NCI-H1092 (cell line): ENCODE measurements at regions not wholly inside any gene's neighbourhood (a gene's known extent, or its start where the extent isn't known, plus 50 kb on each side); places are given as distances from the start of the nearest gene placed in this dataset.

Source experiments
- DNase-seq: peaks from one replicate; lab custom pipeline; 2025; lab: John Stamatoyannopoulos, UW

DNA sequence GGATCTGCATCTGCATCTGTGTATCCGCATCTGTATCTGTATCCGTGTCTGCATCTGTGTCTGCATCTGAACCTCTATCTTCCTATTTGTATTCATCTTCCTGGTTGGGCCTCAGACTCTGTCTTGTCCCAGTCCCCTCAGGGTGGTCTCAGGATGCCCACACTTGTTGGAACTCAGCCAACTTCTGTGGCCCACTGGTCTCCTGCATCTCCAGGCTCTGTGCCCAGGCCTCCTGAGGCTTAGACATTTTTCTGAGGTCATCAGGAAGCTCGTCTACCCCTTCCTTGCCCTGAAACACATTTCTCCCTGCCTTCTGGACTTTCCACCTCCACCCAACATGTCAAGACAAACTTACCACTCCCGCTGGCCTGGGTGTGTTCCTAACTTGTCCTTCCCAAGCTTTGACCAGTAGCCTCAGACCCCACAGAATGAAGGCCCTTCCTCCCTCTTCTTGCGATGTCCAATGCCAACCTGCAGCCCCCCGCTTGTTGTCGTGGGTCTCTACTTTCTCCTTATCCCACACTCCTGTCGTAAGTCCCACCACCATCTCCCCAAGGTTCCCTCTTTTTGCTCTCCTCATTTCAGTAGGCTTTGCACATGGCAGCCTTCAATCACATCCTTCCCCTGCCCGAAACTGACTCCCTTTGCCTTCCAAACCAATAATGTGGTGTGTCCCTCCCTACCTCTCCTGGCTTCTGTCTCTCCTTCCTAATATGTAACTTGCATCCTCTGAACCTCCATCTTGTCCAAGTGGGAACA, 176.5 kb downstream of the DLL1 start:
- no peak for DNase-seq

DNA sequence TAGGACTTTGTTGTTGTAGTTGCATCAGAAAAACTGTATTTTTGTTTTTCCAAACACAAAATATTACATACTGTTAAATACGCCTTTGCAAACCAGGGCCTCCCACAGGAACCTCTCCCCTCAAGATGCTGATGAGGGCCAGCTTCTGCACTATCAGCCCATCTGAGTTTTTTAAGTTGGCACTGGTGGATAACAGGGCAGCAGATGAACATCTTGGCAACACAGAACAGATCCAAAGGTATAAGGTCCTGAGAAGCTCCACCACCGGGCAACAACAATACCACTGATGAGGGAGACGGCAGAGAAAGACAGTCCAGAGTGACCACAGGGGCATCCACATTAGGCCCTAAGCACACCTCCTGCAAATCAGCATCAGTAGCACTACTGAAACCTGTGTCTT, 177.7 kb downstream of the DLL1 start:
- DNase-seq: no peak

DNA sequence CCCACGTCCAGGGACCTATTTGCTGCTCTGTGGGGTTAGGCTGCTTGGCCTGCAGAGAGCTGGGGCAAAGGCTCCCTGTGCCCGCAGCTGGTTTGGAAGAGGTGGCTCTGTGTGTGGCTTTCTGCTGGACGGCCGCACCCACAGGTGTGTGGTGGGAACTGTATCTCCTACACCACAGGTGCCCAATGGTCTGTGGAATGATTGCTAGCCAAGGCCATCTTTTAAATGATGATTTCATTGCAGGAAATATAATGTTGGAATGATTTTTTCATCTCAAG, 178.4 kb downstream of the DLL1 start:
- DNase-seq: no peak

DNA sequence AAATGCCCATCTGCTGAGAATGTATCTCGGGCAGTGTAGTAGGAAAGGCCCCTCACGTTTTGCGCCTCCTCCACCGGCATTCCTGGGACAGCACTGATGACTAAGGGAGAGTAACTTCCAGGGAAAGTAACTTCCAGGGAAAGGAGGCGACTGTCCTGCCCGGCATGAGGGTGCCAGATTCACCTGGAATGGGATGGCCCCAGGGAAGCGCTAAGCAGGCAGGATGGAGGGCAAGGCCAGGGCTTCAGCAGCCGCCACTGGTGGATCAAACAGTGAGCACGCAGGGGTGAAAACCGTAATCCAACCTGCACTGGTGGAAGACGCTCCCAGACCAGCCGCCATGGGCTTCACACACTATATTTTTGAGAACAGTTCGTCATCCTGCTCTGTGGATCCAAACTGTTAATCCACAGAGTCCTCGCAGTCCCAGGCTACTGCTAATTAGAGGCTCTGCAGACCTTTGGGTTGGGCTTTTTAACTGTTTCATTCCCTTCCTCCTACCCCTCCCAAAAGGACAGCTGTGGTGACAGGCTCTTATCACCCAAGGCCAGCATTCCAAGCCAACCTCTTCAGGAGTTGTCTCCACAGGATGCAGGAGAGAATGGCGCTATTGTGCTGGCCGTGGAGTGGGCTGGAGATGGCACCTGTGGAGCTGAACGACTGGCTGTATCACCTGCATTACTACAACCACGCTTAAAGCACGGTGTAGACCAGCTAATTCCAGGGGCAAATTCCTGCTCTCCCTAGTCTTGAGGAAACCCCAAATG, 178.9 kb downstream of the DLL1 start:
- no peak for DNase-seq

DNA sequence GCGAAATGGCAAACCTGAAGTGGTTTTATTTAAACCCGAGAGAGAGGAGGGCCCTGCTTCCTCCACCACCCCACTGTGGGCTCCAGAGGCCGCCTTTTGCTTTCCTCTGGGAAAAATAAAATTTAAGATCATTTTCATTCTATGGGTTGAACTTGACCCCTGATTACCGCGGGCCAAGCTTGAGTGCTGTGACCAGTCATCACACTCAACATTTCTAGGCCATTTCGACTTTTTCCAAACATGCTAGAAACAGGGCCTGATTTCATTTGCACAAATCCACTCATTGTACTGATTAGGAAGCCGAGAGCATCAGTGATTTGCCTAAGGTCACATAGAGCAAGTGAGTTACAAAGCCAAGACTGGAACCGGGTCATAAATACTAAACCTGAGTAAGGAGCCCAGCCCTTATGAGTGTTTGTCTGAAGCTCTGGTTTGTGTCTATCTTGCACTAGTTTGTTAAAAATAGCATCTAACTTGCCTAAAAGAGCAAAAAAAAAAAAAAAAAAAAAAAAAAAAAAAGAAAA, 179.7 kb downstream of the DLL1 start:
- DNase-seq: no peak

DNA sequence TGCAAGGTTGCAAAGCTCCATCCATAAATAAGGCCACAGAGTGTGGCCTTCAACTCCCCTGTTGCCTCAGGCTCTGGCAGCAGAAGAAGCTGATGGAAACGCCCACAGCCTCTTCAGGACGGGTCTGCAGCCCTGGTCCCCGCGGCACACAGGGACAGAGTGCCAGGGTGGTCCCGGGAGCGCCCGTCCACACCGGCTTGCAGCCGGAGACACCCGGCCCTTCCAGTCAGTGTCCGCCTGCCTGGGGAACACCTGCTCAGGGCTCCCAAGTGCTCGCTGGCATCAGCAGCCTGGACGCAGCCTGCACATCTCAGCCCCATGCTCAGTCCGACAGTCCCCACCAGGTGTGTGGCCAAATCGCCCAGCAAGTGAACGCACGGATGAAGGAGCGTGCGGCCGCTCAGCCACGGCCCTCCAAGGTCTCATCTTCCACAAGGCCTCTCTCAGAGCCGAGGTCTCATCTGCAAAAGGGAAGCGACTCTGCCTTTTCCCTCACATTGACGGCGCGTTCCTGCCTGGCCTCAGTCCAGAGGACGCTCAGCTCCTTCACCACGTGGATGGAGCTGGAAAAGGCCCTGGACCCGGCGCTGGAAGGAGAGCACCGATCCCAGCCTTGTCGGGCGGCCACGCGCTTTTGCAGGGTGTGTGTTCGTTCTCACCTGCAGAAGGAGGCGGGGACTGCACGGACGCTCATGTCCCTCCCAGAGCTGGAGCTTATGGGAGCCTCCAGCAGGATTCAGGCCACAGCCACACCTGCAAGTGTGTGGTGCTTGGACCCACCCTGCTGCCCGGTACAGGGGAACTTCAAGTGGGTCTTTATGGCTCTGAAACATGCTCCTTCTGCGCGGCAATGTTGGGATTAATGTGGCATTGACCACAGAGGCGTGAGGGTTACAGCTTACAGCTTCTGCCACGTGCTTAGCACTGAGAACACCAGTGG, 180.4 kb downstream of the DLL1 start:
- no peak for DNase-seq

DNA sequence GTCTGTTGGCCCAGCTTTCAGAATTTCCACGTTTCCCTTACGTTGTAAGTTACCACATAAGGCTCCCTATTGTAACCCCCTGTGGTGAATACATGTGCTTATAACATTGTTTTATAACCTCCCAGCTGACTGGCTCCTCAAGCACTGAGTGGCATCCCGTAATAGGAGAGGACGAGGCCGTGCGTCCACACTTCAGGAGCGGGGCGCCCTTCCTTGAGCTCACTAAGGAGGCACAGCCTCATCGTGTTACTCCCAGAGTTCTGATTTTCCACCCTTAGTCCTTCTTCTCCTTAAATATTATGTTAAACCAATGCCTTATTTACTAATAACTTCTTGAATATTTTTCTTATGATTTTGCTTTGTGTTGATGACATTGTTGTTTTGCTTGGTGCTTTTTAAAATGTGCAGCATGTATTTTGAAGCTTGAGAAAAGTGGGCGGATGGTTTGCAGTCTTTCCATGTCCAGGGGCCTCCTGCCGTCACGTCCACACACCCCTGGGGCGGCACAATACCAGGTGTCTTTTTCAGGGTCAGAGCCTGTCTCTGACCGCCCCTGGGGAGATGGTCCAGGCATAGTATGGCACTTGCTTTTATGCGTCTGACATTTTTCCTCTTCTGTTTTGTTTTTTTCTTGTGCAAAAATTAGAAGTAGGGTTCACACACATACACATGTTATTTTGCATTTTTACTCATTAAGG, 181.8 kb downstream of the DLL1 start:
- no peak for DNase-seq

DNA sequence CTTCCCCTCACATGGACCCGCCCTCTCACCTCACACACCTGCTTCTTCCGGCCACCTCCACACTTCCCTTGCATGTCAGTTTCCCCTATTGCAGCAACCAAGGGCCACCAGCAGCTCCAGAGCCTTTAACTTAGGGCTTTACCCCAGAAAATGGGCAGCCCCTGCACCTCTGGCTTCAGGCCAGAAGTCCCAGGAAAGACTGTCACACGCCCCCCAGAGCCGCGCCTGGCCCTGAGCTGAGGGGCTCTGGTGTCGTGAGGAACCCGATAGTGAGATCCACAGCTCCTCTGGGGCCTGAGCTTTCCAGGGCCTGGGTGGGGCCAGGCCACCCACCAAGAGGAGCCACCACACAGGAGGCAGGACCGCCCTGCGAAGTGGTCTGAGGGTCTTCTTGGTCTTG, 182.4 kb downstream of the DLL1 start:
- DNase-seq: no peak

DNA sequence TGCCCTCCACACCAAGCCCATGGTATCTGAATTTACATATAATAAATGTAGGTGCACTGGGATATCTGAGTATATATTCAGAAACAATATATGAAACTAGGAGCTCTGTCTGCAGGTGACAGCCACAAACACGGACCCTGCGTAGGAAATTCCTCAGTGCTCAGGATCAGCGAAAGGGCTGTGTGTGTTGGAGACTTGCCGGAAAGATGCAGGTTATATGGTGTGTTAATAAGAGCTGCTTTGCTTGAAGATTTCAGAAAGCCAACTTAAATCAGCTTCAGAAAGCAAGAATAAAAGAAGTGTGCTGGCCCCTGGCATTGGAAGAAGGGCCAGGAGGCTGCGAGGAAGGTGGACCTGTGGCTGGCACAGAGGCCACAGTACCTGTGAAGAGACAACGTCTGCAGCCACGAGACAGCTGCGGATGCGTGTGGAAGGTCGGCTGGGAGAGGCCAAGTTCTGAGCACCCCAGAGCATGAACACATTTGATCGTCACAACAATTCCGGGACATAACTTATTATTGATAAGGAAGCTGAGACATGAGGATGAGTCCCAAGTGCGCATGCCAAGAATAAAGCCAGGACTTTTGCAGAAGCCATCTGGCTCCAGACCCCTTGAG, 183.2 kb downstream of the DLL1 start:
- no peak for DNase-seq

DNA sequence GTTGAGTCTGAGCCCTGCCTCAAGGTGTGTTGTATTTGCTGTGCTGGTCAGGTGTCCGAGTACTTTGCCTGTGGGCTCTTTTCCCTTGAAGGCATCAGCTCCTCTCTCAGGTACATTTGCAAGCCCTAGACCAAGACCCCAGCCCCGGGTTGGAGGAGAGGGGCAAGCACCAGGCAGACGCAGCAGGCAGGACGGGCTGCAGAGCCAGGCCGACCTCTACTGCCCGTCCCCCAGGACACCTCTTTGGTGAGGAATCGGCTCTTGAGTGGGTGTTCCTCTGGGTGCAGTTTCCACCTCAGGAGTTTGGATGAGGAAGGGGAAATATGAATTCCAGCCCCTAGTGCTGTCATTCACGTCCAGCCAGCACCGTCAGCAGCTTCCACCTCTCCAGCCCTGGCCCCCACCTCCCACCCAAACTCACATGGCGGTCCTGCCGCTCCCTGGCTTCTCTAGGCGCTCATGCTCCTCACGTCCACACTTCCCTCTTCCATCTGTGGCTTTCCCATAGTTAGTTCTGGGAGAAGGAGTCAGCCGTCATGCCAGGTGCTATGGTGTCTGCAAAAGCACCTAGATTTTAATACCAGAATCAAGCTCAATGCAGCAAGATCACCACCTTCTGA, 183.9 kb downstream of the DLL1 start:
- DNase-seq: no peak

DNA sequence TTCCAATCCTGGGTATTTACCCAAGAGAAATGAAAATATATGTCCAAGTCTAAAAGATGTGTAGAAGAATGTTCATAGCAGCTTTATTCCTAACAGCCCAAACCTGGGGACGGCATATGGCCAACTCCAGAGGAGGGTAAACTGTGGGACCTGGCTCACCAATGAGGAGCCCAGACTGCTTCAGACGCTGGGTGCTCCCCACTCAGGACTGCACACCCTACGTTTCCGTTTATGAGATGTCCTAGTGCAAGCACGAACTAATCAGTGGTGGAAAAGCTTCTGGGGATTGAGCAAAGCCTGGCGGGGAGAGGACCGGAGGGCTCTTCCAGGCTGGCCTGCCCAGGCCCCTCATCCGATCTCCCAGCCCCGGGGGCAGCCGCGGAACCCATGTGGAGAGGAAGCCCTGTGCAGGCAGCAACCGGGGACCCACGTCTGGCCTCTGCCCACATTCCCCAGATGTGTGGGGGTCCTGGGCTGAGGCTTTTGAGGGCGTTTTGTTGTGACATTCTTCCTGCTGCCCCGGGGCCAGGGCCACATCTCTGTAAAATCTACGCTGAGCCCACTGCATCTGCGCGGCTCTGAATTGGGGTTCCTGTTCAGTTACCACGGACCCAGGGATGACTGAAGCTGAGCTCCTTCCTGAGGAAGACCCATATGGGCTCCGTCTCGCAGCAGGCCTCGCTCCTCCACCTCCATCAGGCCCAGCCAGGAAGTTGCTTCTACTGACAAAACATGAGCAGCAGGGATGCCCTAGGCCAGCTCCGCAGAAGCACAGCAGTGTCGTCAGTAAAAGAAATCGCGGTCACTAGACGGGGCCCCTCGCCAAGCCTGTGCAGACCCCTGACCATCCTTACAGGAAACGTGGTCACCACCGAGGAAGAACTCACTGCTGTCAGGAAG, 188.0 kb downstream of the DLL1 start:
- DNase-seq: no peak

DNA sequence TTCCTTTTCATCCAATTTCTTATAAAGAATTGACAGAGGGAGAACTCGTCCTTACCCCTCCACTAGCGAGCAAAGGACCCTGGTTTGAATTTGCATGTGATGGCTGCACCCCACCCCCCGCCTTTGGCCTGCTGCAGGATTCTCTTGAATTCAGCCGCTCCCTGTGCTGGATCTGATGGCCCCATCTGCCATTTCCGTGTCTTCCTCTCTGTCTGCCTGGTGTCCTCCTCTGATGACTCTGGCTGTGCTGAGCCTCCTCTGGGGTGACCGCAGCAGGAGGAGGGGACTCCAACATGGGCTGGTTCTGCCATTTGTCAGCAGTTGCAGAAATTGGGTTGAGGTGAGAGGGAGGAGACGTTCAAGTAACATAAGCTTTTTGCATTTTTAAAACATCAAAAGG, 188.8 kb downstream of the DLL1 start:
- no peak for DNase-seq

DNA sequence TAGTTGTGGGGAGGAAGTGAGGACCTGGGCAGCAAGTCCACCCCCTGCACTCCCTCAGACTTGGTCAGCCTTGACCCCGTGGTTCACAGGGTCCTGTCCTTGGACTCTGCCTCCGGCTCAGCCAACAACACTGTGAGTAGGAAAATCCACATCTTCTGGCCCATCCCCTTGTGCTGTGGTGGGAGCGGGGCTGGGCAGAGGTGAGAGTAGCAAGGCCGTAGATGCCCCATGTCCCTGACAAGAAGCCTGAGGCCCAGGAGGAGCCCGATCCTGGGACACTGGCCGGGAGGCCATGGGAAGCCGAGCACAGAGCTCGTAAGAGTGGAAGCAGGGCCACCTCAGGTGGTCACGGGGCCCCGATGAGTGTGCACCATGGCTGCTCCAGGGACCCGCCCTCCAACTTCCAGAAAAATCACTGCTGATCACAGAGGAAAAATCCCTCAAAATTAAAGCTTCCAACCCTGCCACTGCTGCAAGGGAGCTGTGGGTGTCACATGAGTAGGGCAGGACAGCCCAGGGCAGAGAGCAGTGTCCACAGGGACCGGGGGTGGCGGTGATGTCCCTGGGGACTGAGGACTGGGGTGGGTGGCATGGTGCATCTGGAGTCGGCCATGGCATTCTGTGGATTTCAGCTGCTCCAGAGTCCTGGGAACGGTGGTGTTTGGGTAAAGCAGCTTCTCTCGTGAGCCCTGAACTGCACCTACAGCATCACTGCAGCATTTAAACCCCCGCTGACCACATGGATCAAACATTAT, 189.4 kb downstream of the DLL1 start:
- DNase-seq: no peak

DNA sequence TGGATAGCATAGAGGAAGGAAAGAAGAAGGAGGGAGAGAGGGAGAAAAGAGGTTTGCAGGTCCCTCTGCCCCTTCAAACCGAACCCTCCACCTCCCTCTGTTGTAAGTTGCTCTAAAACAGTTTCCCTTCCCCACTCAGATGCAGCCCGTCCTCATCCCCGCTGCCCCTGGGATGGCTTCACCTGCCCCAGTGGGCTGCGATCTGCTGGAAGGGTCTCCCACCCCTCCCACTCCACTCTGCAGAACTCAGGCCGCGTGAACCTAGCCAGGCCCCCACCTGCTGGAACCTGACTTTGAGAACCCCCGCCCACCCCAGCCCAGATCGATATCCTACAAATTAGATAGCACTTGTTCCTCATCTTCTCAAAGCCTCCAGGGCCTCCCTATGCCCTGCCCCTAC, 190.8 kb downstream of the DLL1 start:
- DNase-seq: no peak

DNA sequence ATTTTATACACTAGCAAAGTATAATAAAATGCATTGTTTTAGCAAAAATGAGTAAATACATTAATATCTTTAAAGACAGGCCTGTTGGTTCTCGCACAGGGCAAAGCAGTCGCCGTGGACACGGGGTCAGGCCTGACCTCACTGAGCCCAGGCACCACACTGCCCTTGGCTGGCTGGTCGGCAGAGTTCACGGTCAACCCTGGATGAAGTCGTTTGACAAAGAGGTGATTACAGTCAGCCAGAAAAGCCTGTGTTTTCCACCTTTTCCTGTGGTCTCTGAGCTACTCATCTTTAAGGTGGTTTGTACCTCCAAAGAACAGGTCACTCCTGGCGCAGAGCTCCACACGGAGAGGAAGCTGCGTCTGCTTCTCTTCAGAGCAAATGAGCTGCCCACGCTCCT, 191.5 kb downstream of the DLL1 start:
- DNase-seq: no peak

DNA sequence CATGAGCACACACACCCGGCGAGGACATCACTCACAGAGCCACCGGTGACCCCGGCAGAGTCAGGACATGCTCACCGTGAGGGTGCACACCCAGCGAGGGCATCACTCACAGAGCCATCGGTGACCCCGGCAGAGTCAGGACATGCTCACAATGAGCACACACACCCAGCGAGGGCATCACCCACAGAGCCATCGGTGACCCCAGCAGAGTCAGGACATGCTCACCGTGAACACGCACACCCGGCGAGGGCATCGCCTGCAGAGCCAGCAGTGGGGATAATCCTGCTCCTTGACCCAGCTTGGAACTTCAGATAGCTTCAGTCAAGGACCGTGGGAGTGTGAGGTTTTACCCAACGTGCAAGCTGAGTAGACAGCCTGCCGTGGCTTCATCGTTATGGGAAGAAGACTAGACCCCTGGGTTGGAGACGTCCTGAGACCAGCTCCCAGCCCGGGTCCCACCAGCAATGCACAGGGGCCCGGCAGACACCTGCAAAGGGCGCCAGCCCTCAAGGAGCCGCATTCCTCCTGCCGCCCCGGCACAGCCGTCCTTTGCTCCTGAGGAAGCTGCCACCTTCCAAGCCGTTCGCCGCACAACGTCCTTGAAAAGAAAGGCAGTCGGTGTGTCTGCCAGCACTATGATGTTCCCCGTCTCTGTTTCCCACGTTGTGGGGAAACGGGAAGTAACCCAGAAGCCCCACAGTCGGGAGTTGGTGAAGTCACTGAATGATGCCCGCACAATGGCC, 192.3 kb downstream of the DLL1 start:
- DNase-seq: no peak

DNA sequence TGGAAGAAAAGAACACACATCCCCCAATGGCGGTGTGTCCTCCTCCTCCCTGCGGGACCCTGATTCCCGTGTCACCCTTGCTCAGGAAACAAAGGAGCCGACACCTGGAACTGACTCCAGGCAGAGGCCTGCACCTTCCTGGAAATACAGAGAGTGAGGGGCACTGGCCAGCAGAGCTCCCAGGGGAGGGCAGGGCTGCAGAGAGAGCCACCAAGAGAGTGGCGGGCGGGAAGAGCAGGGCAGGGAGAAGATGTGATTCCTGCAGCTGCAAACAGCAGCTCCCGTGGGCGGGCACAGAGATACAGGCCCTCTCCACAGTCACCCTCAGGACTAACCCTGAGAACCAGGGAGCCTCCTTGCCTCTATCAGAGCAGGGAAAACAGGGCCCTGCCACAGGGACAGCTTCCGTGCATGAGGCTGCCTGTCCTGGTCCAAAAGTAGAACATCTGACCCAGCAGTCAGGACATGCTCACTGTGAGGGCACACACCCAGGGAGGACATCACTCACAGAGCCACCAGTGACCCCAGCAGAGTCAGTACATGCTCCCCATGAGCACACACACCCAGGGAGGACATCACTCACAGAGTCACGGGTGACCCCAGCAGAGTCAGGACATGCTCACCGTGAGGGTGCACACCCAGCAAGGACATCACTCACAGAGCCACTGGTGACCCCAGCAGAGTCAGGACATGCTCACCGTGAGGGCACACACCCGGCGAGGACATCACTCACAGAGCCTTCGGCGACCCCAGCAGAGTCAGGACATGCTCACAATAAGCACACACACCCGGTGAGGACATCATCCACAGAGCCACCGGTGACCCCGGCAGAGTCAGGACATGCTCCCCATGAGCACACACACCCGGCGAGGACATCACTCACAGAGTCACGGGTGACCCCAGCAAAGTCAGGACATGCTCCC, 193.1 kb downstream of the DLL1 start:
- no peak for DNase-seq
